ENCODE measurements at regions not wholly inside any gene's neighbourhood (a gene's known extent, or its start where the extent isn't known, plus 50 kb on each side); places are given as distances from the start of the nearest gene placed in this dataset.

GRCh38 chr11:29438815-29439214 is 578.0 kb downstream of the KCNA4 start:
- TF ChIP-seq EZH2phosphoT487 (IDR thresholded peaks at IDR 0.05; ENCODE audit: insufficient read depth, low read depth) (no peak), EZH2 (IDR thresholded peaks at IDR 0.05; ENCODE audit: insufficient read depth, poor library complexity, severe bottlenecking) (no peak)
